Neuronal stem cell (in vitro differentiated cells): ENCODE measurements at regions not wholly inside any gene's neighbourhood (a gene's known extent, or its start where the extent isn't known, plus 50 kb on each side); places are given as distances from the start of the nearest gene placed in this dataset.

ENCODE experiments used
- DNase-seq: peaks from one replicate; pipeline ENCODE4 v3.0.0-alpha.2; 2013; ENCODE audit warnings: low spot score
- H2AFZ ChIP-seq: one replicate; pipeline ENCODE4 v1.6.1; 2013; ENCODE audit warnings: mild to moderate bottlenecking, low read length, inconsistent platforms
- H2AK5ac ChIP-seq: 2 replicates; pipeline ENCODE4 v1.6.1; 2013; ENCODE audit warnings: low read depth, mild to moderate bottlenecking, inconsistent platforms, low read length, moderate library complexity, mixed read lengths
- H2BK120ac ChIP-seq: 2 replicates; pipeline ENCODE4 v1.6.1; 2013; ENCODE audit warnings: low read depth, mild to moderate bottlenecking, inconsistent platforms, low read length, moderate library complexity, mixed read lengths
- H2BK12ac ChIP-seq: one replicate; pipeline ENCODE4 v1.6.1; 2013; ENCODE audit warnings: low read length, inconsistent platforms
- H2BK15ac ChIP-seq: 2 replicates; pipeline ENCODE4 v1.6.1; 2013; ENCODE audit warnings: mild to moderate bottlenecking, low read length, inconsistent platforms, mixed read lengths
- H2BK5ac ChIP-seq: one replicate; pipeline ENCODE4 v1.6.1; 2013; ENCODE audit warnings: inconsistent platforms, mild to moderate bottlenecking, low read length, moderate library complexity
- H3K14ac ChIP-seq: one replicate; pipeline ENCODE4 v1.6.1; 2013; ENCODE audit warnings: low read length, inconsistent platforms
- H3K18ac ChIP-seq: 2 replicates; pipeline ENCODE4 v1.6.1; 2013; ENCODE audit warnings: low read length, inconsistent platforms
- H3K23ac ChIP-seq: 2 replicates; pipeline ENCODE4 v1.6.1; 2013; ENCODE audit warnings: low read depth, mild to moderate bottlenecking, mixed read lengths, low read length, inconsistent platforms; ENCODE audit not compliant: poor library complexity
- H3K27ac ChIP-seq: replicated peaks from 3 replicates; pipeline ENCODE4 v1.5.1; 2013; ENCODE audit warnings: low read length, inconsistent platforms
- H3K27me3 ChIP-seq, 3 experiments: 2 replicates each; pipeline ENCODE4 v1.6.1; 2013; ENCODE audit warnings: low read length in 3 of 3, mild to moderate bottlenecking in 2 of 3, inconsistent platforms in 1 of 3, low read depth in 1 of 3, mixed read lengths in 1 of 3, moderate library complexity in 1 of 3; ENCODE audit not compliant: control insufficient read depth in 3 of 3, insufficient read depth in 3 of 3
- H3K36me3 ChIP-seq, 2 donors: replicated peaks in 1 of 2; 2 replicates each; pipeline ENCODE4 v1.6.1; 2013; ENCODE audit warnings: low read length in 2 of 2; ENCODE audit not compliant: control insufficient read depth in 2 of 2, insufficient read depth in 2 of 2
- H3K4ac ChIP-seq: 2 replicates; pipeline ENCODE4 v1.6.1; 2013; ENCODE audit warnings: inconsistent platforms, mild to moderate bottlenecking, low read length, moderate library complexity
- H3K4me1 ChIP-seq, 2 donors: 1 replicate in 1 of 2; 2 replicates in 1 of 2; pipeline ENCODE4 v1.6.1; 2013; ENCODE audit warnings: low read length in 2 of 2, low read depth in 1 of 2; ENCODE audit not compliant: control insufficient read depth in 2 of 2, insufficient read depth in 1 of 2
- H3K4me2 ChIP-seq: one replicate; pipeline ENCODE4 v1.6.1; 2013; ENCODE audit warnings: mild to moderate bottlenecking, low read length, inconsistent platforms; ENCODE audit not compliant: insufficient read depth, poor library complexity, severe bottlenecking
- H3K4me3 ChIP-seq, 2 donors: 2 replicates each; pipeline ENCODE4 v1.5.1; 2013; ENCODE audit warnings: low read length in 2 of 2, mild to moderate bottlenecking in 2 of 2, inconsistent platforms in 1 of 2, moderate library complexity in 1 of 2
- H3K79me1 ChIP-seq: one replicate; pipeline ENCODE4 v1.6.1; 2013; ENCODE audit warnings: low read depth, mild to moderate bottlenecking, inconsistent platforms, low read length, moderate library complexity
- H3K9ac ChIP-seq: one replicate; pipeline ENCODE4 v1.6.1; 2013; ENCODE audit warnings: mild to moderate bottlenecking, low read depth, low read length, inconsistent platforms; ENCODE audit not compliant: poor library complexity
- H3K9me3 ChIP-seq, 2 donors: replicated peaks in 1 of 2; 2 replicates each; pipeline versions ENCODE3 to v1.6.1; 2013; ENCODE audit warnings: low read length in 2 of 2, mild to moderate bottlenecking in 2 of 2, inconsistent platforms in 1 of 2, low read depth in 1 of 2, mixed read lengths in 1 of 2, moderate library complexity in 1 of 2; ENCODE audit not compliant: control insufficient read depth in 2 of 2, insufficient read depth in 1 of 2
- H4K8ac ChIP-seq: one replicate; pipeline ENCODE4 v1.6.1; 2013; ENCODE audit warnings: low read depth, mild to moderate bottlenecking, inconsistent platforms, low read length, moderate library complexity
- H4K91ac ChIP-seq: one replicate; pipeline ENCODE4 v1.6.1; 2013; ENCODE audit warnings: low read length, low read depth, mild to moderate bottlenecking, inconsistent platforms; ENCODE audit not compliant: poor library complexity
- WGBS, 2 donors: extraction: QIAGEN DNeasy Blood & Tissue Kit; methylation state at CpG; one replicate each; pipeline ENCODE4 v1.1.7; 2013; ENCODE audit warnings: missing lambda C conversion rate in 2 of 2, mixed read lengths in 1 of 2; ENCODE audit not compliant: insufficient read length in 2 of 2, insufficient replicate concordance in 1 of 2; ENCODE audit errors: extremely low coverage in 2 of 2; 5-methylcytosine and 5-hydroxymethylcytosine counted together

DNA sequence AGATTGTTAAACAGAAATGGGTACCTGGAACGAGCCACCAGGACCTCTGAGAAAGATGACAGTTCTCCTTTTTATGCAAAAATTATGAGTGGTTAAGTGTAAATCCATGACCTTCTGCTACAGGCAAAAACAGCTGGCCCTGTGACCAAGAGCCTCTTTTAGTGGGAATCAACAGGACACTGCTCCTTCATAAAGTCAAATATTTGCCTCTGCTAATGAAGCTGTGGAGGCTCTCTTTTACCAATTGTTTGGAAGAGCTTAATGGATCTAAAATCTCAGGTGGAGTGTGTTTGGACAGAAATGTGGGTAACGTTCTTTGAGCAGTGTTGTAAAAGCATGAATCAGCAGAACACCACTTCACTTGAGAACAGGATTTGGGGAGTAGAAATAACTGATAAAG, 117.5 kb upstream of the PCSK2 start:
- H3K4me1 ChIP-seq: no peaks in the 10 kb centered on the region
- no peak overlapping the region for H3K9ac ChIP-seq
- H3K27ac ChIP-seq: no peak overlapping the region
- no peak overlapping the region for H4K91ac ChIP-seq
- H3K4ac ChIP-seq: no peak overlapping the region
- no peak overlapping the region for H2AK5ac ChIP-seq
- no peak overlapping the region for H3K4me2 ChIP-seq
- DNase-seq: no peak
- H2BK12ac ChIP-seq: no peak overlapping the region
- no peak overlapping the region for H2BK15ac ChIP-seq
- no peaks in the 10 kb centered on the region for H3K79me1 ChIP-seq
- no peaks in the 10 kb centered on the region for H3K36me3 ChIP-seq
- H2BK5ac ChIP-seq: no peak overlapping the region
- H3K23ac ChIP-seq: no peak overlapping the region
- H4K8ac ChIP-seq: no peak overlapping the region
- no peaks in the 10 kb centered on the region for H3K9me3 ChIP-seq
- H2AFZ ChIP-seq: no peak overlapping the region
- no peak overlapping the region for H3K18ac ChIP-seq
- no peak overlapping the region for H3K4me3 ChIP-seq
- no CpG with 5 or more reads among the region's 2 CpGs for WGBS, 2 donors
- H3K14ac ChIP-seq: no peak overlapping the region
- H3K27me3 ChIP-seq: no peaks in the 10 kb centered on the region
- no peak overlapping the region for H2BK120ac ChIP-seq

DNA sequence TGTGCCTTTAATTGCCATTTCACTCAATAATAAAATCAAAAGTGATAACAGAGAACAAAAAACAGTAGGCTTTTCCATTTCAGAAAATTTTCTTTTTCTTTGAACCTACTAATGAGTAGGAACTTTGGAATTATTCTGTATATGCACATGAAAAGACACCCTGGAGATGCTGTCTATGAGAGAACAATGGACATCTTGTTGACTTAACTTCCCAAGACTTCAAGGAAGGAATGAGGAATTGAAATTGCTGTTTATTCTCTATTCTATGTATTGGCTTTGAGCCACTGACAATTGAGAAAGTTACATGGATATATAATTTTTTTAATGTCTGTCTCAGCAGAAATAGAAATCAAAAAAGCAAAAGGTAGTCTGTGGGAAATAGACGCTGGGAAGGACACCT, 98.6 kb upstream of the PCSK2 start:
- Histone ChIP-seq H3K4me1 (no peaks in the 10 kb centered on the region), H3K18ac (no peak overlapping the region), H3K4ac (no peak overlapping the region), H2BK12ac (no peak overlapping the region), H2BK5ac (no peak overlapping the region), H3K79me1 (no peaks in the 10 kb centered on the region), H4K91ac (no peak overlapping the region), H2AFZ (no peak overlapping the region), H3K36me3 (no peaks in the 10 kb centered on the region), H3K27ac (no peak overlapping the region), H4K8ac (no peak overlapping the region), H3K27me3 (no peaks in the 10 kb centered on the region), H3K9ac (no peak overlapping the region), H3K9me3 (no peaks in the 10 kb centered on the region), H3K4me3 (no peak overlapping the region), H3K4me2 (no peak overlapping the region), H3K23ac (no peak overlapping the region), H2AK5ac (no peak overlapping the region), H2BK120ac (no peak overlapping the region), H2BK15ac (no peak overlapping the region), H3K14ac (no peak overlapping the region)
- WGBS, 2 donors: no CpG with 5 or more reads among the region's 1 CpG
- no peak for DNase-seq

DNA sequence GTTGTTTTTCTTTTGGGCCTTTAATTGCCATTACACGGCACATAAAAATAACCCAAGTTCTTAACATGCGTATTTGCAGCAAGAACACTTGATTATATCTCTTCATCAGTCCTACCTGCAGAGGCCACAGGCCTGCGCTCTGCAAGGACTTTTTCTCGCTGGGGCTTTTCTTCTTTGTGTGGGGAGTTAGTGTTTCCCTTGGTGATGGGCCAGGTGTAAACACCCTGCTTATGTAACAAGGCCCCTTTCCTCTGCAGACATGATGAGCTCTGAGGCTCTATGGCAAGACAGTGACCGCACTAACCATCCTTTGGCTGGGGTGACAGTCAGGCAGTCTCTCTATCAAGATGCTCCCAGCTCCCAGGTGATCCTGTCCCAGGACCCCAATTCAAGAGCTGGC, 97.8 kb upstream of the PCSK2 start:
- Histone ChIP-seq H3K14ac (no peak overlapping the region), H3K4me1 (no peaks in the 10 kb centered on the region), H3K9ac (no peak overlapping the region), H2AFZ (no peak overlapping the region), H4K91ac (no peak overlapping the region), H3K79me1 (no peaks in the 10 kb centered on the region), H3K4me3 (no peak overlapping the region), H2BK5ac (no peak overlapping the region), H3K27ac (no peak overlapping the region), H3K4me2 (no peak overlapping the region), H3K4ac (no peak overlapping the region), H2AK5ac (no peak overlapping the region), H4K8ac (no peak overlapping the region), H2BK15ac (no peak overlapping the region), H3K9me3 (no peaks in the 10 kb centered on the region), H3K27me3 (no peaks in the 10 kb centered on the region), H2BK120ac (no peak overlapping the region), H3K36me3 (no peaks in the 10 kb centered on the region), H3K18ac (no peak overlapping the region), H3K23ac (no peak overlapping the region), H2BK12ac (no peak overlapping the region)
- no CpG with 5 or more reads among the region's 5 CpGs for WGBS, 2 donors
- no peak for DNase-seq

DNA sequence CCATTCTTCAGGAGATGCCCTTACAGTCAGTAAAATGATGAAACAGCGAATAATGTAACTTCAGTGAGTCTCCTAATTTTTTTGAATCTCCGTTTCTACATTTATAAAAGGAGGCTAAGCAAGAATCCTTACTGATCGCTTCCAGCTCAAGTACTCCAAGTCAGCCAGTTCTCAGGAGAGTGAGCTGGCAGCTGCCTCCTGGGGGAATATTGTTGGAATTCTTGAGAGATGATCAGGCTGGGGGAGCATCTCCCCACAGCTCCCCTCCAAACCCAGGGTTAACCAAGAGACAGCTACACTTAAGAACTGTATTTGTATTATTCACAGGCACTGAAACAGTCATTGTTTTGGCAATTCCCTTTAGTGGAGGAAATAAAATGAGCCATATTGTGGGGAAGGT, 89.1 kb upstream of the PCSK2 start:
- no peaks in the 10 kb centered on the region for H3K79me1 ChIP-seq
- H3K4me2 ChIP-seq: no peak overlapping the region
- no peak overlapping the region for H2BK15ac ChIP-seq
- no peak overlapping the region for H2AFZ ChIP-seq
- H3K36me3 ChIP-seq: no peaks in the 10 kb centered on the region
- DNase-seq: no peak
- H3K4me1 ChIP-seq: no peaks in the 10 kb centered on the region
- H3K4me3 ChIP-seq: no peak overlapping the region
- no CpG with 5 or more reads among the region's 3 CpGs for WGBS, 2 donors
- no peak overlapping the region for H4K91ac ChIP-seq
- H2BK120ac ChIP-seq: no peak overlapping the region
- H2BK12ac ChIP-seq: no peak overlapping the region
- H2BK5ac ChIP-seq: no peak overlapping the region
- H3K23ac ChIP-seq: no peak overlapping the region
- no peaks in the 10 kb centered on the region for H3K27me3 ChIP-seq
- no peak overlapping the region for H3K4ac ChIP-seq
- H3K18ac ChIP-seq: no peak overlapping the region
- no peak overlapping the region for H4K8ac ChIP-seq
- H3K9me3 ChIP-seq: no peaks in the 10 kb centered on the region
- no peak overlapping the region for H3K27ac ChIP-seq
- no peak overlapping the region for H2AK5ac ChIP-seq
- H3K9ac ChIP-seq: no peak overlapping the region
- H3K14ac ChIP-seq: no peak overlapping the region
